WI38 (cell line): ENCODE measurements at regions not wholly inside any gene's neighbourhood (a gene's known extent, or its start where the extent isn't known, plus 50 kb on each side); places are given as distances from the start of the nearest gene placed in this dataset.

Experiments used
- H3K4me3 ChIP-seq: 2 replicates; pipeline ENCODE4 v1.5.1; 2011; ENCODE audit warnings: low read depth, mild to moderate bottlenecking, control low read depth, low read length
- CTCF ChIP-seq: IDR thresholded peaks from 2 replicates; pipeline ENCODE4 v1.5.1; 2012; ENCODE audit warnings: low read depth, mild to moderate bottlenecking, control low read depth, low read length

GRCh38 chr7:106181658-106182265 lies 69.7 kb upstream of the SYPL1 start:
- H3K4me3 ChIP-seq: no peak overlapping the region
- no peak for TF ChIP-seq CTCF

GRCh38 chr7:106180721-106181120 lies 68.6 kb upstream of the SYPL1 start:
- H3K4me3 ChIP-seq: no peak overlapping the region
- no peak for TF ChIP-seq CTCF

- no peak for TF ChIP-seq CTCF
- H3K4me3 ChIP-seq: no peak overlapping the region
Measured at GRCh38 chr7:106179256-106179655, 67.1 kb upstream of the SYPL1 start.

GRCh38 chr7:106178593-106179134 lies 66.6 kb upstream of the SYPL1 start:
- 0 out of 2 replicates have a peak, but pooled peaks have one; percentile 19 for TF ChIP-seq CTCF
- H3K4me3 ChIP-seq: no peak overlapping the region

- TF ChIP-seq CTCF: no peak
- no peak overlapping the region for H3K4me3 ChIP-seq
Measured at GRCh38 chr7:106177738-106178592, 65.9 kb upstream of the SYPL1 start.

- no peak for TF ChIP-seq CTCF
Measured at GRCh38 chr7:106177300-106177690, 65.2 kb upstream of the SYPL1 start.

More at GRCh38 chr7:106177300-106177690, 65.2 kb upstream of the SYPL1 start:
- H3K4me3 ChIP-seq: no peak overlapping the region
